K562 (cell line): ENCODE measurements at regions not wholly inside any gene's neighbourhood (a gene's known extent, or its start where the extent isn't known, plus 50 kb on each side); places are given as distances from the start of the nearest gene placed in this dataset.

Source experiments
- ATAC-seq: fragments of 200-7000 bp; cut with Tn5 transposase; 3 replicates; pipeline ENCODE4 v1.9.1; 2020; ENCODE audit warnings: moderate library complexity
- BruUV-seq: library from RNA; stranded (reverse); fragments of 400-500 nt; replicated peaks from 2 replicates; lab custom pipeline; 2021; lab: Mats Ljungman, UMichigan
- CTCF ChIA-PET: fragments of 300-600 bp; formaldehyde crosslinking; extraction: SDS; loops from one replicate; lab custom pipeline; 2021; ENCODE audit warnings: low intra/inter-chr PET ratio; lab: Yijun Ruan, JAX
- POLR2A ChIA-PET: fragments of 300-600, 350-650 bp; sonication (Branson Sonifier 250); formaldehyde crosslinking; extraction: SDS; loops from one replicate; lab custom pipeline; 2021; ENCODE audit warnings: antibody characterized with exemption, inconsistent platforms; lab: Yijun Ruan, JAX
- DNase-seq, 4 experiments: peaks; one replicate each; pipeline versions ENCODE4 v3.0.0 to v3.0.0-alpha.2; 2011 to 2018; ENCODE audit warnings: low spot score in 3 of 4, mixed read lengths in 3 of 4; ENCODE audit errors: extremely low read depth in 1 of 4
- FAIRE-seq: peaks from 2 replicates; lab custom pipeline; 2011; peaks lifted over from hg19 to GRCh38; lab: Jason Lieb, UNC
- H2AFZ ChIP-seq: 2 replicates; pipeline ENCODE4 v1.6.0; 2011; ENCODE audit warnings: low read depth, low read length, control low read depth, inconsistent platforms
- H3K27ac ChIP-seq: fragments of 200-600 bp; 3 replicates; pipeline ENCODE4 v1.8.0; 2011; ENCODE audit warnings: low read depth, mild to moderate bottlenecking, control low read depth, inconsistent platforms, low read length, moderate library complexity, mixed read lengths; ENCODE audit errors: extremely low read depth
- H3K27me3 ChIP-seq, 2 experiments: fragments of 300-600 bp in 1 of 2; 2 replicates in 1 of 2; 3 replicates in 1 of 2; pipeline versions ENCODE4 v1.6.0 to v1.8.0; 2011; ENCODE audit warnings: inconsistent platforms in 2 of 2, low read length in 2 of 2, mild to moderate bottlenecking in 1 of 2, mixed read lengths in 1 of 2, moderate library complexity in 1 of 2; ENCODE audit not compliant: control insufficient read depth in 2 of 2, insufficient read depth in 2 of 2
- H3K36me3 ChIP-seq: fragments of 300-600 bp; 3 replicates; pipeline ENCODE4 v1.8.0; 2011; ENCODE audit warnings: mild to moderate bottlenecking, low read length, inconsistent platforms; ENCODE audit not compliant: control insufficient read depth, insufficient read depth
- H3K4me1 ChIP-seq, 2 experiments: fragments of 200-600 bp in 1 of 2; replicated peaks in 1 of 2; 2 replicates in 1 of 2; 3 replicates in 1 of 2; pipeline versions ENCODE4 v1.5.1 to v1.8.0; 2011; ENCODE audit warnings: inconsistent platforms in 2 of 2, low read length in 2 of 2, mild to moderate bottlenecking in 1 of 2, mixed read lengths in 1 of 2, moderate library complexity in 1 of 2; ENCODE audit not compliant: control insufficient read depth in 2 of 2, insufficient read depth in 2 of 2
- H3K4me2 ChIP-seq: 2 replicates; pipeline ENCODE4 v1.6.1; 2011; ENCODE audit warnings: low read length, control low read depth, inconsistent platforms, mixed read lengths; ENCODE audit not compliant: insufficient read depth
- H3K4me3 ChIP-seq: fragments of 200-600 bp; sonication (generic), shearing (Covaris generic); 2 replicates; pipeline ENCODE4 v1.5.1; 2016; ENCODE audit warnings: control low read depth, inconsistent platforms
- H3K79me2 ChIP-seq: fragments of 200-600 bp; 3 replicates; pipeline ENCODE4 v1.8.0; 2011; ENCODE audit warnings: low read length, inconsistent platforms; ENCODE audit not compliant: control insufficient read depth, insufficient read depth
- H3K9ac ChIP-seq, 2 experiments: 2 replicates each; pipeline versions ENCODE4 v1.6.0 to v1.6.1; 2011; ENCODE audit warnings: low read depth in 2 of 2, low read length in 2 of 2, control low read depth in 1 of 2, inconsistent platforms in 1 of 2, mild to moderate bottlenecking in 1 of 2, mixed read lengths in 1 of 2; ENCODE audit not compliant: insufficient read depth in 1 of 2
- H3K9me1 ChIP-seq: one replicate; pipeline ENCODE4 v1.6.0; 2011; ENCODE audit warnings: inconsistent platforms, mild to moderate bottlenecking, low read length, moderate library complexity; ENCODE audit not compliant: control insufficient read depth, insufficient read depth
- H3K9me3 ChIP-seq: replicated peaks from 2 replicates; pipeline ENCODE4 v1.5.1; 2011; ENCODE audit warnings: low read depth, low read length, inconsistent platforms; ENCODE audit not compliant: control insufficient read depth, insufficient read depth
- H4K20me1 ChIP-seq: replicated peaks from 2 replicates; pipeline ENCODE4 v1.6.1; 2011; ENCODE audit warnings: low read length, inconsistent platforms, mixed read lengths; ENCODE audit not compliant: control insufficient read depth, insufficient read depth
- ARID1B ChIP-seq: fragments of 450-650 bp; IDR thresholded peaks from 2 replicates; pipeline ENCODE4 v1.6.1; 2016; ENCODE audit warnings: antibody characterized with exemption, mild to moderate bottlenecking, inconsistent platforms
- DACH1 ChIP-seq: fragments of 450-650 bp; IDR thresholded peaks from 2 replicates; pipeline ENCODE4 v1.6.1; 2018; ENCODE audit not compliant: partially characterized antibody
- GABPA ChIP-seq: fragments of 200-800 bp; sonication (Bioruptor generic); conservative IDR thresholded peaks from 2 replicates; pipeline ENCODE4 v1.6.1; 2016; ENCODE audit warnings: low read depth, missing genetic modification characterization, missing compliant biosample characterization
- NFIX ChIP-seq: fragments of 250-450 bp; sonication (Bioruptor Pico); IDR thresholded peaks from 2 replicates; pipeline ENCODE4 v1.4.0; 2020; ENCODE audit warnings: low read depth, mild to moderate bottlenecking, moderate library complexity
- NFYB ChIP-seq: IDR thresholded peaks from 2 replicates; pipeline ENCODE4 v1.6.1; 2011; ENCODE audit warnings: mild to moderate bottlenecking, moderate library complexity; ENCODE audit not compliant: insufficient read length; ENCODE audit errors: extremely low read depth
- NR2C2 ChIP-seq, 2 experiments: fragments of 200-800 bp in 1 of 2; sonication (Bioruptor generic) in 1 of 2; sonication (generic) in 1 of 2; formaldehyde crosslinking in 1 of 2; IDR thresholded peaks; 2 replicates each; pipeline versions ENCODE4 v1.6.1 to v1.8.0; 2016 to 2022; ENCODE audit warnings: mild to moderate bottlenecking in 1 of 2, missing compliant biosample characterization in 1 of 2, missing genetic modification characterization in 1 of 2, missing genetic modification reagents in 1 of 2
- PBX2 ChIP-seq, 2 experiments: IDR thresholded peaks in 1 of 2; conservative IDR thresholded peaks in 1 of 2; 2 replicates each; pipeline ENCODE4 v1.6.1; 2016; ENCODE audit warnings: low read depth in 2 of 2, mild to moderate bottlenecking in 1 of 2, missing compliant biosample characterization in 1 of 2, missing genetic modification characterization in 1 of 2, moderate library complexity in 1 of 2
- PYGO2 ChIP-seq: fragments of 450-650 bp; IDR thresholded peaks from 2 replicates; pipeline ENCODE4 v1.6.1; 2016; ENCODE audit warnings: mild to moderate bottlenecking, missing genetic modification characterization, moderate library complexity, missing compliant biosample characterization
- RAD51 ChIP-seq: fragments of 450-650 bp; IDR thresholded peaks from 2 replicates; pipeline ENCODE4 v1.7.1; 2016; ENCODE audit warnings: low read depth, mild to moderate bottlenecking, borderline replicate concordance
- SNRNP70 ChIP-seq: fragments of 200-400 bp; formaldehyde crosslinking; optimal IDR thresholded peaks from 2 replicates; pipeline ENCODE3; 2017; ENCODE audit warnings: low read depth, low read length
- ZBTB7A ChIP-seq: IDR thresholded peaks from 2 replicates; pipeline ENCODE4 v1.6.1; 2011; ENCODE audit warnings: low read depth, mild to moderate bottlenecking, low read length, moderate library complexity, borderline replicate concordance; ENCODE audit not compliant: control insufficient read depth
- ZNF584 ChIP-seq: fragments of 200-800 bp; sonication (Bioruptor generic); IDR thresholded peaks from 2 replicates; pipeline ENCODE4 v1.6.1; 2016; ENCODE audit warnings: low read depth, mild to moderate bottlenecking, missing genetic modification characterization, missing compliant biosample characterization
- ZNF639 ChIP-seq, 2 experiments: fragments of 200-800 bp in 1 of 2; sonication (Bioruptor generic) in 1 of 2; sonication (generic) in 1 of 2; formaldehyde crosslinking in 1 of 2; IDR thresholded peaks in 1 of 2; conservative IDR thresholded peaks in 1 of 2; 2 replicates each; pipeline versions ENCODE4 v1.5.0 to v1.6.1; 2016 to 2020; ENCODE audit warnings: missing compliant biosample characterization in 1 of 2, missing genetic modification characterization in 1 of 2, missing genetic modification reagents in 1 of 2
- WGBS: fragments of 100-300 bp; shearing (Covaris generic); methylation state at CpG from one replicate; pipeline ENCODE4 v1.1.6; 2016; ENCODE audit warnings: low coverage, mixed read lengths; ENCODE audit not compliant: insufficient coverage; ENCODE audit errors: missing lambda C conversion rate; 5-methylcytosine and 5-hydroxymethylcytosine counted together
- in situ Hi-C: fragments of 300-500 bp; cut with MboI; formaldehyde crosslinking; loops from 4 replicates; pipeline ENCODE4 v1.15.0; 2018; ENCODE audit warnings: inconsistent platforms, mixed read lengths
- intact Hi-C: fragments of 100-400 bp; cut with micrococcal nuclease; formaldehyde crosslinking; loops from 2 replicates; pipeline ENCODE4 v1.14.2; 2022

GRCh38 chr9:118038713-118039112, 334.5 kb downstream of the TLR4 start (continued):
- no peak for TF ChIP-seq PBX2 (CRISPR knock-in tag; IDR thresholded peaks at IDR 0.05; ENCODE audit: low read depth)
- TF ChIP-seq PBX2 (tag; conservative IDR thresholded peaks at IDR 0.05; ENCODE audit: low read depth): no peak
- TF ChIP-seq NR2C2 (CRISPR knock-in tag; IDR thresholded peaks at IDR 0.05): no peak
- TF ChIP-seq NR2C2 (tag; IDR thresholded peaks at IDR 0.05): no peak
- no peak for TF ChIP-seq ARID1B
- no peak for TF ChIP-seq NFYB
- TF ChIP-seq DACH1: no peak
- no peak for TF ChIP-seq ZNF584
- TF ChIP-seq NFIX (CRISPR knock-in tag): no peak
- TF ChIP-seq RAD51: no peak
- TF ChIP-seq SNRNP70: no peak

- Histone ChIP-seq H3K4me1 (no peaks in the 10 kb centered on the region), H3K79me2 (no peaks in the 10 kb centered on the region), H3K4me3 (no peak overlapping the region), H3K27me3 (no peaks in the 10 kb centered on the region), H3K4me2 (no peak overlapping the region), H3K27ac (no peak overlapping the region), H3K9me3 (no peaks in the 10 kb centered on the region), H3K9ac (no peak overlapping the region), H3K9me1 (no peaks in the 10 kb centered on the region), H3K36me3 (no peaks in the 10 kb centered on the region), H4K20me1 (no peaks in the 10 kb centered on the region), H2AFZ (no peak overlapping the region)
- ATAC-seq: no peak
- intact Hi-C loops (no loop called here), in situ Hi-C loops (no loop called here)
- WGBS: 4% methylated on average over 2 of the region's 2 CpGs
- CTCF ChIA-PET: no interaction called here
- no TSS peak for BruUV-seq
- no peak for FAIRE-seq
- POLR2A ChIA-PET: no interaction called here
- DNase-seq: no peak
- TF ChIP-seq ZBTB7A (no peak), PYGO2 (tag) (no peak), ZNF584 (no peak), ZNF639 (CRISPR knock-in tag; conservative IDR thresholded peaks at IDR 0.05 in 1 of 2, IDR thresholded peaks at IDR 0.05 in 1 of 2) (no peak), GABPA (tag) (no peak)
These were observed 354.0 kb downstream of the TLR4 start for GRCh38 chr9:118058227-118058626.
